ENCODE measurements at regions not wholly inside any gene's neighbourhood (a gene's known extent, or its start where the extent isn't known, plus 50 kb on each side); places are given as distances from the start of the nearest gene placed in this dataset.

GRCh38 chr2:34306745-34307144, 707.6 kb upstream of the FAM98A start:
- DNase-seq (ENCODE audit: low read depth) (no peak), FAIRE-seq (no peak)
- H3K27me3 ChIP-seq (ENCODE audit: control insufficient read depth, insufficient read depth, low read length), result no peaks in the 10 kb centered on the region
- no peaks in the 10 kb centered on the region for H3K36me3 ChIP-seq (ENCODE audit: control insufficient read depth, insufficient read depth, low read length)
- no peak for TF ChIP-seq CTCF (IDR thresholded peaks at IDR 0.05; ENCODE audit: insufficient read depth, low read length, severe bottlenecking)
- H3K4me3 ChIP-seq (ENCODE audit: low read depth, low read length), result no peak overlapping the region

- DNase-seq (ENCODE audit: low read depth) (no peak), FAIRE-seq (no peak)
- TF ChIP-seq CTCF (IDR thresholded peaks at IDR 0.05; ENCODE audit: insufficient read depth, low read length, severe bottlenecking), result no peak
- no peaks in the 10 kb centered on the region for H3K36me3 ChIP-seq (ENCODE audit: control insufficient read depth, insufficient read depth, low read length)
- H3K27me3 ChIP-seq (ENCODE audit: control insufficient read depth, insufficient read depth, low read length), result no peaks in the 10 kb centered on the region
- H3K4me3 ChIP-seq (ENCODE audit: low read depth, low read length), result no peak overlapping the region
These were observed 706.5 kb upstream of the FAM98A start for GRCh38 chr2:34305587-34305986.

GRCh38 chr2:34294961-34295360, 695.9 kb upstream of the FAM98A start:
- Histone ChIP-seq H3K4me3 (ENCODE audit: low read depth, low read length) (no peak overlapping the region), H3K36me3 (ENCODE audit: control insufficient read depth, insufficient read depth, low read length) (no peaks in the 10 kb centered on the region), H3K27me3 (ENCODE audit: control insufficient read depth, insufficient read depth, low read length) (no peaks in the 10 kb centered on the region)
- TF ChIP-seq CTCF (IDR thresholded peaks at IDR 0.05; ENCODE audit: insufficient read depth, low read length, severe bottlenecking), result no peak
- FAIRE-seq, result no peak
- no peak for DNase-seq (ENCODE audit: low read depth)

- DNase-seq (ENCODE audit: low read depth) (no peak), FAIRE-seq (no peak)
- H3K27me3 ChIP-seq (ENCODE audit: control insufficient read depth, insufficient read depth, low read length), result no peaks in the 10 kb centered on the region
- TF ChIP-seq CTCF (IDR thresholded peaks at IDR 0.05; ENCODE audit: insufficient read depth, low read length, severe bottlenecking), result no peak
- H3K4me3 ChIP-seq (ENCODE audit: low read depth, low read length), result no peak overlapping the region
- H3K36me3 ChIP-seq (ENCODE audit: control insufficient read depth, insufficient read depth, low read length), result no peaks in the 10 kb centered on the region
These were observed 692.0 kb upstream of the FAM98A start for GRCh38 chr2:34291076-34291475.

- TF ChIP-seq CTCF (IDR thresholded peaks at IDR 0.05; ENCODE audit: insufficient read depth, low read length, severe bottlenecking), result no peak
- no peak for FAIRE-seq
These were observed 688.9 kb upstream of the FAM98A start for GRCh38 chr2:34288016-34288415.

GRCh38 chr2:34280606-34281005, 681.5 kb upstream of the FAM98A start:
- no peak for TF ChIP-seq CTCF (IDR thresholded peaks at IDR 0.05; ENCODE audit: insufficient read depth, low read length, severe bottlenecking)
- Histone ChIP-seq H3K4me3 (ENCODE audit: low read depth, low read length) (no peak overlapping the region), H3K27me3 (ENCODE audit: control insufficient read depth, insufficient read depth, low read length) (no peaks in the 10 kb centered on the region), H3K36me3 (ENCODE audit: control insufficient read depth, insufficient read depth, low read length) (no peaks in the 10 kb centered on the region)
- no peak for FAIRE-seq
- no peak for DNase-seq (ENCODE audit: low read depth)

More at GRCh38 chr2:34288016-34288415, 688.9 kb upstream of the FAM98A start:
- Histone ChIP-seq H3K27me3 (ENCODE audit: control insufficient read depth, insufficient read depth, low read length) (no peaks in the 10 kb centered on the region), H3K36me3 (ENCODE audit: control insufficient read depth, insufficient read depth, low read length) (no peaks in the 10 kb centered on the region), H3K4me3 (ENCODE audit: low read depth, low read length) (no peak overlapping the region)
- no peak for DNase-seq (ENCODE audit: low read depth)
